Mesodermal cell (in vitro differentiated cells): ENCODE measurements at regions not wholly inside any gene's neighbourhood (a gene's known extent, or its start where the extent isn't known, plus 50 kb on each side); places are given as distances from the start of the nearest gene placed in this dataset.

Source experiments
- H3K27ac ChIP-seq: 2 replicates; pipeline ENCODE4 v1.7.0; 2013; ENCODE audit warnings: mild to moderate bottlenecking, low read depth, low read length, moderate library complexity; ENCODE audit not compliant: severe bottlenecking
- H3K36me3 ChIP-seq: 2 replicates; pipeline ENCODE4 v1.7.1; 2013; ENCODE audit warnings: mild to moderate bottlenecking, low read length, moderate library complexity; ENCODE audit not compliant: control insufficient read depth, insufficient read depth
- H3K4me1 ChIP-seq: one replicate; pipeline ENCODE4 v1.7.1; 2013; ENCODE audit warnings: mild to moderate bottlenecking, low read length; ENCODE audit not compliant: insufficient read depth, control insufficient read depth, poor library complexity, severe bottlenecking
- H3K4me3 ChIP-seq: 2 replicates; pipeline ENCODE4 v1.7.0; 2013; ENCODE audit warnings: low read length, control low read depth, mild to moderate bottlenecking; ENCODE audit not compliant: insufficient read depth, poor library complexity, severe bottlenecking; ENCODE audit errors: extremely low read depth
- H3K9me3 ChIP-seq: 2 replicates; pipeline ENCODE4 v1.7.1; 2013; ENCODE audit warnings: mild to moderate bottlenecking, low read length, moderate library complexity; ENCODE audit not compliant: control insufficient read depth
- WGBS, 2 experiments: methylation state at CpG; one replicate each; pipeline ENCODE4 v1.1.5; 2013; ENCODE audit warnings: missing lambda C conversion rate in 2 of 2; ENCODE audit not compliant: insufficient coverage in 2 of 2; 5-methylcytosine and 5-hydroxymethylcytosine counted together

DNA sequence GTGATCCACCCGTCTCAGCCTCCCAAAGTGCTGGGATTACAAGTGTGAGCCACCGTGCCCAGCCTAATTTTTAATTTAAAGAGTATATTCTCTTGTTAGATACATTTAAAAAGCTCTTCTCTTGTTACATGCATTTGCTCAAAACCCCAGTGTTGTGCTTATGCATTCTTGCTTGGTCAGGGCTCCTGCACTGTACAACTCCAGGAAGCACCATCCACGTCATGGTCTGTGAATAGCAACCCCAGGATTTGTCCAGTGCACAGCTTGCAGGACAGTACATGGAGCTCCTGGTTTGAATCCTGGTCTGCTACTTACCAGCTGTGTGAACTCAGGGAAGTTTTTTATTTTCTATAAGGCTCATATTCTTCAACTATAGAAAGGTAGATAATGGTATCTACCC lies 80.8 kb downstream of the MDH1 start:
- H3K27ac ChIP-seq, result no peak overlapping the region
- 83 to 93% methylated on average over 1 to 2 of the region's 3 CpGs for WGBS, 2 experiments
- H3K4me3 ChIP-seq, result no peak overlapping the region
- peaks cover 6% of the 10 kb centered on the region for H3K4me1 ChIP-seq
- H3K9me3 ChIP-seq, result peaks cover 6% of the 10 kb centered on the region
- peaks cover 3% of the 10 kb centered on the region for H3K36me3 ChIP-seq

GRCh38 chr2:63673865-63674533 lies 85.2 kb downstream of the MDH1 start:
- WGBS, 2 experiments, result 90 to 91% methylated on average over 2 to 3 of the region's 4 CpGs
- Histone ChIP-seq H3K9me3 (no peaks in the 10 kb centered on the region), H3K4me3 (no peak overlapping the region), H3K36me3 (no peaks in the 10 kb centered on the region), H3K27ac (no peak overlapping the region), H3K4me1 (no peaks in the 10 kb centered on the region)

DNA sequence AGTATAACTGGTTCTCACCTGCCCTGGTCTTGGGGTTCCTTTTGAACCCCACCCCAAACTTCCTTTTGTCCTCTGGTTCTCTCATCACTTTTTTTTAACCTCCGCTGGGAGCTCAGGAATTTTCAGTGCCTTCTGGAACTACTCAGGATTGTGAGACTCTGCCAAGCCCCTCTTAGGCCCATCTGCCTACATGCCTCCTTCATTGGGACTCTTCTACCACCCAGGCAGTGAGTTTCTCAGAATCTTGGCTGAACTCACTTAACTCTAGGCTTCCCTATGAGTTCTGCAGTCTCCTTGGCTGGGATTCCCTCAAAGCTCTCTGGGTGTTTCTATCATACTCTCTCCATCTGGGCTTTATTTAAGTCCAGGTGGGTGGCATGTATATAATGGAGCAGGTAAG lies 86.3 kb downstream of the MDH1 start:
- Histone ChIP-seq H3K9me3 (no peaks in the 10 kb centered on the region), H3K27ac (no peak overlapping the region), H3K4me3 (no peak overlapping the region), H3K36me3 (no peaks in the 10 kb centered on the region), H3K4me1 (peaks cover 4% of the 10 kb centered on the region)
- WGBS, 2 experiments, result 90 to 100% methylated on average over 1 of the region's 1 CpG

DNA sequence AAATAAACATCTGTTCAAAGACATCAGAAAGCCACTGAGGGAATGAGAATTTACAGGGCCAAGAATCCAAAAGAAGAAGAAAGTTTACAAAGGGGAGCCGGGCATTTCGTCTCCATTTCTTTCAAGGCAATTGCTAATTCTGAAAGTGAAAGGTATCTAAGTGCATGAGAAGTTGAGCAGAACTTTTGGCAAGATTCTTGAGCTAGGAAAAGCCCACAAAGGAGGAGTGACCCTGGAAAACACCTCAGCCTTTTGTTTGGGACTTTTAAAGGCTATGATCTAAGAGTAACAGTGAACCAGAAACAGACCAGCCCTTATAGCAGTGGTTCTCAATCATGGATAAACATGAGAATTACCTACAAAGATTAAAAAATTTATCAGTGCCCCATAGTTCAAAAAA lies 87.4 kb downstream of the MDH1 start:
- no peaks in the 10 kb centered on the region for H3K9me3 ChIP-seq
- peaks cover 4% of the 10 kb centered on the region for H3K4me1 ChIP-seq
- no peak overlapping the region for H3K4me3 ChIP-seq
- WGBS, 2 experiments, result 68% methylated on average over 2 of the region's 2 CpGs
- H3K36me3 ChIP-seq, result no peaks in the 10 kb centered on the region
- no peak overlapping the region for H3K27ac ChIP-seq

DNA sequence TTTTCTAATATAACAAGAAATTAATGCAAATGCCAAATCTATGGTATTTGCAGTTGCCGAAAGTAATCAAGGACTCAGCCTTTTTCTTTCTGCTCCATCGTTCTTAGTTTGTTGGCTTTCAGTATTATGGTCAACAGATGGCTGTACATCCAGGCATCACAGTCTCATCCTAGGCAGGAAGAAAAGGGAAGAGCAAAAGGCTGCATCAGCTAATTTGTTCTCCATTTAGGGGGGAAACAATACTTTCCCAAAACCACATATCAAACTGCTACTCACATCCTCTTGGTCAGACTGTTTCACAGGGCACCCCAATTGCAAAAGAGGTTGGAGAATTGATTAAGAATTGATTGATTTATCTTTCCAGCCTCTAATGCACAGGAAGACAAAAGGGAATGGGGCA lies 89.3 kb downstream of the MDH1 start:
- Histone ChIP-seq H3K36me3 (no peaks in the 10 kb centered on the region), H3K4me3 (no peak overlapping the region), H3K9me3 (no peaks in the 10 kb centered on the region), H3K27ac (no peak overlapping the region), H3K4me1 (peaks cover 11% of the 10 kb centered on the region)
- WGBS, 2 experiments, result 95% methylated on average over 2 of the region's 2 CpGs; no CpG with 5 or more reads in 1 of the 2 experiments

GRCh38 chr2:63678551-63678950 lies 89.8 kb downstream of the MDH1 start:
- no peak overlapping the region for H3K27ac ChIP-seq
- no peak overlapping the region for H3K4me3 ChIP-seq
- 83 to 84% methylated on average over 4 of the region's 4 CpGs for WGBS, 2 experiments
- peaks cover 11% of the 10 kb centered on the region for H3K4me1 ChIP-seq
- no peaks in the 10 kb centered on the region for H3K9me3 ChIP-seq
- H3K36me3 ChIP-seq, result no peaks in the 10 kb centered on the region

GRCh38 chr2:63679252-63679855 lies 90.6 kb downstream of the MDH1 start:
- no peak overlapping the region for H3K27ac ChIP-seq
- 90 to 95% methylated on average over 2 to 4 of the region's 5 CpGs for WGBS, 2 experiments
- H3K4me1 ChIP-seq, result peaks cover 11% of the 10 kb centered on the region

GRCh38 chr2:63680455-63680854 lies 91.7 kb downstream of the MDH1 start:
- H3K36me3 ChIP-seq, result no peaks in the 10 kb centered on the region
- no CpG with 5 or more reads among the region's 1 CpG for WGBS, 2 experiments

More at GRCh38 chr2:63679252-63679855, 90.6 kb downstream of the MDH1 start:
- H3K4me3 ChIP-seq, result no peak overlapping the region
- no peaks in the 10 kb centered on the region for H3K9me3 ChIP-seq
- no peaks in the 10 kb centered on the region for H3K36me3 ChIP-seq

GRCh38 chr2:63681896-63682295 lies 93.1 kb downstream of the MDH1 start:
- Histone ChIP-seq H3K4me3 (no peak overlapping the region), H3K9me3 (no peaks in the 10 kb centered on the region), H3K36me3 (no peaks in the 10 kb centered on the region), H3K27ac (no peak overlapping the region), H3K4me1 (peaks cover 11% of the 10 kb centered on the region)
- 60 to 100% methylated on average over 1 of the region's 1 CpG for WGBS, 2 experiments

More at GRCh38 chr2:63680455-63680854, 91.7 kb downstream of the MDH1 start:
- peaks cover 11% of the 10 kb centered on the region for H3K4me1 ChIP-seq
- no peak overlapping the region for H3K4me3 ChIP-seq
- no peaks in the 10 kb centered on the region for H3K9me3 ChIP-seq
- H3K27ac ChIP-seq, result no peak overlapping the region

GRCh38 chr2:63692002-63692606 lies 103.3 kb downstream of the MDH1 start:
- Histone ChIP-seq H3K4me1 (no peaks in the 10 kb centered on the region), H3K27ac (no peak overlapping the region), H3K36me3 (no peaks in the 10 kb centered on the region), H3K4me3 (no peak overlapping the region), H3K9me3 (no peaks in the 10 kb centered on the region)
- no CpG with 5 or more reads among the region's 1 CpG for WGBS, 2 experiments

GRCh38 chr2:63695583-63695982 lies 106.8 kb downstream of the MDH1 start:
- Histone ChIP-seq H3K4me3 (no peak overlapping the region), H3K9me3 (no peaks in the 10 kb centered on the region), H3K36me3 (no peaks in the 10 kb centered on the region), H3K4me1 (peaks cover 13% of the 10 kb centered on the region), H3K27ac (no peak overlapping the region)
